GM20000 (cell line): ENCODE measurements at regions not wholly inside any gene's neighbourhood (a gene's known extent, or its start where the extent isn't known, plus 50 kb on each side); places are given as distances from the start of the nearest gene placed in this dataset.

ENCODE experiments used
- DNase-seq: peaks from one replicate; pipeline ENCODE4 v3.0.0; 2012; ENCODE audit warnings: low spot score
- TF ChIP-seq, protein P1 (sequence below): IDR thresholded peaks from 2 replicates; pipeline ENCODE4 v1.5.1; 2012; ENCODE audit warnings: mild to moderate bottlenecking, control low read depth; ENCODE audit errors: extremely low read depth, missing control alignments

DNA sequence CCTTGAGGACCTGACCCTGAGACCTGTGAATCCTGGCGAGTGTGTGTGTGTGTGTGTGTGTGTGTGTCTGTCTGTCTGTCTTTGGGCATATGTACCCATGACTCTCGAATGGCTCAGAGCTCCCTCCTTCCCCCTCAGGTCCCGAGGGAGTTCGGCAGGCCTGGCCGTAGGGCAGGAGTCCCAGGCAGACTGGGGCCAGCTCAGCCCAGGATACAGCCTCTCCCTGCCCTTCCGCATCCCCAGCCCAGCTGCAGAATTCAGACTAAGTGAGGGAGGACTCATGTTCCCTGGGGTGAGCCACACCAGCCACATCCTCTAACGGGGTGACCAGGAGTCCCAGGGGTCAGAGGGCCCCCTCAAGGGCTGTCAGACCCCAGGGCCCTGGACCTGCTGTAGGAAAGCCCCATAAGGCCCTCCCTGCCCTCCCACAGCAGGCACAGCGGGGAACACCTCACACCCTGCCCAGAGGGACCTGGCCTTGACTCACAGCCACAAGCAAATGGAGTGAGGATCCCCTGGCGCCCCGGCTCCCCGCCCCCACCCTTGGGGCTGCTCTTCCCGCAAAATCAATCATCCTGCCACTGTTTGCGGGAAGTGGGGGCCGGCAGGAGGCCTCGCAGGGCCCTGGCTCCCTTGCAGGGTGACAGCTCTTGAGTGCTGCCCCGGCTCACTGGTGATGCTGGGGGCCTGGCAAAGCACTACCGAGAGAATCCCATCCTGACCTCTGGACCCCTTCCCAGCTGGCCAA is 101.7 kb upstream of the CASZ1 start:
- DNase-seq: no peak
- TF ChIP-seq, protein P1, sequence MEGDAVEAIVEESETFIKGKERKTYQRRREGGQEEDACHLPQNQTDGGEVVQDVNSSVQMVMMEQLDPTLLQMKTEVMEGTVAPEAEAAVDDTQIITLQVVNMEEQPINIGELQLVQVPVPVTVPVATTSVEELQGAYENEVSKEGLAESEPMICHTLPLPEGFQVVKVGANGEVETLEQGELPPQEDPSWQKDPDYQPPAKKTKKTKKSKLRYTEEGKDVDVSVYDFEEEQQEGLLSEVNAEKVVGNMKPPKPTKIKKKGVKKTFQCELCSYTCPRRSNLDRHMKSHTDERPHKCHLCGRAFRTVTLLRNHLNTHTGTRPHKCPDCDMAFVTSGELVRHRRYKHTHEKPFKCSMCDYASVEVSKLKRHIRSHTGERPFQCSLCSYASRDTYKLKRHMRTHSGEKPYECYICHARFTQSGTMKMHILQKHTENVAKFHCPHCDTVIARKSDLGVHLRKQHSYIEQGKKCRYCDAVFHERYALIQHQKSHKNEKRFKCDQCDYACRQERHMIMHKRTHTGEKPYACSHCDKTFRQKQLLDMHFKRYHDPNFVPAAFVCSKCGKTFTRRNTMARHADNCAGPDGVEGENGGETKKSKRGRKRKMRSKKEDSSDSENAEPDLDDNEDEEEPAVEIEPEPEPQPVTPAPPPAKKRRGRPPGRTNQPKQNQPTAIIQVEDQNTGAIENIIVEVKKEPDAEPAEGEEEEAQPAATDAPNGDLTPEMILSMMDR: no peak

DNA sequence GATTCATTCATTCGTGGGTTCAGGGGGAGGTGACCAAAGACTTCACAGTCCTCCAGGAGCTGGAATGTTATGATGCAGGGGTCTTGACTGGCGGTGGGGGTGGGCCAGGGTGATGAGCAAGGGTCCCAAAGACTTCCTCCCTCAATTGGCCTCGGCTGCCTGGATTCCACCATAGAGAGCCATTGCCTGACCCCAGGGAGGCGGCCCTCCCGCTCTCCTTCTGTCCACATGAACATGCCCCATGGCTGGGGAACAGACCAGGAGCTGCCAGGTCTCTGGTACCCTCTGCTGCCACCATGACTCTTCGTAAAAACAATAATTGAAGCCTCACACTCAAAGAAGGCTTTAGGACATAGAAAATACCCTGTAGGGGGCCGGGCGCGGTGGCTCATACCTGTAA is 102.5 kb upstream of the CASZ1 start:
- DNase-seq: no peak
- TF ChIP-seq, protein P1: no peak

DNA sequence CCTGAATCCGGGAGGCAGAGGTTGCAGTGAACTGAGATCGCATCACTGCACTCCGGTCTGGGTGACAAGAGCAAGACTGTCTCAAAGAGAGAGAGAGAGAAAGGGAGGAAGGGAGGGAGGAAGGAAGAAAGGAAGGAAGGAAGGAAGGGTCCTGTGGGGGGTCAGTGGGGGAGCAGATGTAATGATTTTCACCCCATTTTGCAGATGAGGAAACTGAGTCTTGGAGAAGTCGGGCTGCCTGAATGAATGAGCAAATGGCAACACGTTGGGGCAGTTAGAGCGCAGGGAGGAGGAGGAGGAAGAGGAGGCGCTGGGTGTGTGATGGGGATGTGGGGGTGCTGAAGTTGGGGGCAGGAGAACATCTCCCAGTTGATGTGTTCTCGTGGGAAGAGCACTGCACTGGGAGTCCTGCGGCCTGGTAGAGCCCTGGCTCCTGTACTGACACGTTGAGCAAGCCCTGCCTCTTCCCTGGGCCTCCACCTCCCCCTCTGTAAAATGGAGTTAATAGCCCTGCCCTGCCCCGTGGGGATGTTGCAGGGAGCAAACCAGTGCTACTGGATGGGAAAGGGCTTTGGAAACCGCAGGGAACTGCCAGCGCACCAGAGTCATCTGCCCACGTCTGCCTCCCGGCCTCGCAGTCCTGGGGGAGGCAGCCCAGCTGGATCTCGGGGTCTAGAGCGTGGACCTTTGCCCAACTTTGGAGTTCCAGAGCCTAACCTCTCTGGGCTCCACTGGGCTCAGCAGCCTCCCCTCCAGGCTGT is 103.2 kb upstream of the CASZ1 start:
- DNase-seq: no peak
- TF ChIP-seq, protein P1: no peak

DNA sequence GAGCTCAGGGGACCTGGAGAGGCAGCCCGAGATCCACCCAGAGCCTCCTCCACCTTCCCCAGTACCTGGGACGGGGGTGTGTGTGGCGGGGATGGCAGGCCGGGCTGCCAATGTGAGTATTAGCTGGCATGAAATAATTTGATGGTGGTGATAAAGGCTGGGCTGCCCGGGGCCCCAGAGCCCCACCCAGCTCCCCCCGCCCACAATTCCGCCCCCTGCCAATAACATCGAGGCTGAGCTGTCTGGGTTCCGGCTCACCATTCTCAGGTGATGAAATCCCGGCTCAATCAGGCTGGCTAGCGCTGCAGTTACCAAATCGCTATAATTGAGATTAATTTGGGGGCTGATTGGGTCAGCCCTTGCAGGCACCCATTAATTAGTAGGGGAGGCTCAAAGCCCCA is 103.8 kb upstream of the CASZ1 start:
- DNase-seq: no peak

DNA sequence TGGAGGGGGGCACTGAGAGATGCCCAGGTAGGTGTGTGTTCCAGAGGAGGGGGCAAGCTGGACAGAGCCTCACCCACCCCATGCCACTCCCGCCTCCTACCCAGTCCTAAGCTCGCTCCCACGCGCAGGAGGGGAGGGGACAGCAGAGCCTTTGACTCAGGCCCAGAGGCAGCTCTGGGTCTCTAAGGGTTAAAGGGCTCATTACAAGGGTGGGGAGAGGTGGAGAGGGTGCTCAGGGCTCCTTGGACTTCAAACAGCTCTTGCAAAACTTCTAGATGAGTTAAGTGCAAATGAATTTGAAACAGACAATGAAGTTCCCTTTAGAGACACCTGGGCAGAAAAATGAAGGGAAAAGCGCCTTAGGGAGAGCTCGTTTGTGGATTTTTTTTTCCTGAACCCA is 104.2 kb upstream of the CASZ1 start:
- DNase-seq: no peak
- TF ChIP-seq, protein P1: no peak

More for the DNA sequence above, 103.8 kb upstream of the CASZ1 start:
- TF ChIP-seq, protein P1: no peak

DNA sequence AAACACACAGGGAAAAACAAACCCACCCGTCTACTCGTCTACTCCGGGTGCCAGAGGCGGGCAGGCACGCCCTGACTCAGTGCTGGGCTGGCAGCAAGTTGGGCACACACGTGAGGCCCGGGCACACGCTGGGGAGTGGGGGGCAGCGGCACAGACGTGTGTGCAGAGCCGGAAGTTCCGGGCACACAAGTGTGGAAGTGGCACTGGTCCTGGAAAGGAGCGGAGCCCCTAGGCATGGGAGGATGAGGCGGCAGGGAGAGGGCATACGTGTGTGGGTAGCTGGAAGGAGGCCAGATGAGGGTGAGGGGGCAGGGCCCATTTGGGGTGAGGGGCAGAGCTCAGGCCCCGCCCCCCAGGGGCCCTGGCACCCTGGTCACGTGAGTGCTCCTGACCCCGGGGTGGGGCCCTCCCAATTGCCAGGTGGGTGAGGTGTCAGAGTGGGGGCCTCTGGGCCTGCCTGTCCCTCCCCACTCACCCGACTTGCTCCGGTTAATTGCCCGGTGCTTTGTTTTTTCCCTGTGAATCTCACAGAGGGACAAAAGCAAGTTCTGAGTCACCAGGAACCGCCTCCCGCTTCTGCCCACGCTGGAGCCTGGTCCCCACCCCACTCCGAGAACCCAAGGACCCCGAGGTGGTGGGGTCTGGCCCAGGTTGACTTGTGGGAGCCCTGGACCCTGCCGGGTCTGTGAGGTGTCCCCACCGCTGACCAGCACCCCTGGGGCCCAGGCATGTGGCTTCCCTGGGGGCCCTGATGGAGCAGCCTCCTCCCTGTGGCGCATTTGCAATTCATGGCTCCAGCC is 104.8 kb upstream of the CASZ1 start:
- no peak for DNase-seq
- TF ChIP-seq, protein P1: no peak
